Chondrocyte (in vitro differentiated cells): ENCODE measurements at regions not wholly inside any gene's neighbourhood (a gene's known extent, or its start where the extent isn't known, plus 50 kb on each side); places are given as distances from the start of the nearest gene placed in this dataset.

Experiments used
- DNase-seq: peaks from one replicate; pipeline ENCODE4 v3.0.0; 2021; ENCODE audit warnings: mixed read lengths, low spot score
- H3K27ac Mint-ChIP-seq: one replicate; pipeline ENCODE4 v1.8.0; 2021; ENCODE audit warnings: mild to moderate bottlenecking, moderate library complexity, mixed read lengths; ENCODE audit not compliant: unreplicated experiment
- H3K27me3 Mint-ChIP-seq: 2 replicates; pipeline ENCODE4 v1.8.0; 2021; ENCODE audit warnings: low read depth, mixed read lengths
- H3K36me3 Mint-ChIP-seq: 2 replicates; pipeline ENCODE4 v1.8.0; 2021; ENCODE audit warnings: low read depth, mixed read lengths
- H3K4me1 Mint-ChIP-seq: 2 replicates; pipeline ENCODE4 v1.8.0; 2021; ENCODE audit warnings: low read depth, mild to moderate bottlenecking, mixed read lengths
- H3K4me3 Mint-ChIP-seq: one replicate; pipeline ENCODE4 v1.8.0; 2021; ENCODE audit warnings: mild to moderate bottlenecking, moderate library complexity, mixed read lengths; ENCODE audit not compliant: unreplicated experiment
- H3K9me3 Mint-ChIP-seq: 2 replicates; pipeline ENCODE4 v1.8.0; 2021; ENCODE audit warnings: low read depth, mixed read lengths
- TF ChIP-seq, protein P1 (sequence below): fragments of 200-600 bp; sonication (generic); IDR thresholded peaks from 2 replicates; pipeline ENCODE4 v1.5.0; 2021; ENCODE audit warnings: antibody characterized with exemption, mild to moderate bottlenecking, moderate library complexity

DNA sequence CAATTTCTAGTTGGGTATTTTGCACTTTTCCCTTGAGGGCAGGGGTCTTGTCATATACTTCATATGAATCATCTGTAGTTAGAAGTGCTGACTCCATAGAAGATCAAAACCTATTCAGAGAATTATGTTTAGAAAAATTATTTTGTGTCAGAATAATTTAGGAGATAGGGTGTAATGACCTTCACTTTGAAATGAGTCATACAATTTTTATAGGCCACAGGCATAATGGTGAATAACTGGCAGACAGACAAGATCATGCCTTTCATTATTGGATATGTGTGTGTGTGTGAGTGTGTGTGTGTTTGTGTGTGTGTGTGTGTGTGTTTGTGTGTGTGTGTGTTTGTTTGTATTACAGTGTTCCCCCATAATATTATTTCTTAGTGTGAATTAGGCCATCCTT, 523.0 kb downstream of the ANKRD7 start:
- Mint-ChIP-seq H3K36me3 (no peaks in the 10 kb centered on the region), H3K9me3 (no peaks in the 10 kb centered on the region), H3K4me3 (no peak overlapping the region), H3K27ac (no peak overlapping the region), H3K27me3 (no peaks in the 10 kb centered on the region), H3K4me1 (no peaks in the 10 kb centered on the region)
- TF ChIP-seq, protein P1, sequence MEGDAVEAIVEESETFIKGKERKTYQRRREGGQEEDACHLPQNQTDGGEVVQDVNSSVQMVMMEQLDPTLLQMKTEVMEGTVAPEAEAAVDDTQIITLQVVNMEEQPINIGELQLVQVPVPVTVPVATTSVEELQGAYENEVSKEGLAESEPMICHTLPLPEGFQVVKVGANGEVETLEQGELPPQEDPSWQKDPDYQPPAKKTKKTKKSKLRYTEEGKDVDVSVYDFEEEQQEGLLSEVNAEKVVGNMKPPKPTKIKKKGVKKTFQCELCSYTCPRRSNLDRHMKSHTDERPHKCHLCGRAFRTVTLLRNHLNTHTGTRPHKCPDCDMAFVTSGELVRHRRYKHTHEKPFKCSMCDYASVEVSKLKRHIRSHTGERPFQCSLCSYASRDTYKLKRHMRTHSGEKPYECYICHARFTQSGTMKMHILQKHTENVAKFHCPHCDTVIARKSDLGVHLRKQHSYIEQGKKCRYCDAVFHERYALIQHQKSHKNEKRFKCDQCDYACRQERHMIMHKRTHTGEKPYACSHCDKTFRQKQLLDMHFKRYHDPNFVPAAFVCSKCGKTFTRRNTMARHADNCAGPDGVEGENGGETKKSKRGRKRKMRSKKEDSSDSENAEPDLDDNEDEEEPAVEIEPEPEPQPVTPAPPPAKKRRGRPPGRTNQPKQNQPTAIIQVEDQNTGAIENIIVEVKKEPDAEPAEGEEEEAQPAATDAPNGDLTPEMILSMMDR: no peak
- no peak for DNase-seq

DNA sequence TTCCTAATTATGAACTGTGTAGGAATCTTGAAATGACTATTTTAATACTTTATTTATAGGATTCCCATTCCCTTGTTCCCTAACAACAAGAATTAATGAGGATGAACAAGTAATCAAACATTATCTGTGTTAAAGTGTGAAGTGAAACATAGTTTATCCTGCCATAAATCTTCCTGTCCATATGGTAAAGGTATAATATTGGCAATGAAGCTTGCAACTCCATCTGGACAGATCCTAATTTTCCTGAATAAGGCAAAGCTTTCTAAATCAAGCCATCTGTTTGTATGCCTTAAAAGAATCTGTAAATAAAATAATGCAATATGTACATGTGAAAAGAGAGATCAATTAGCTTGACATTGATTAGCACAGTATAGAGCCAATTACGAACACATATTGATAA, 529.0 kb downstream of the ANKRD7 start:
- no peaks in the 10 kb centered on the region for H3K27me3 Mint-ChIP-seq
- H3K4me3 Mint-ChIP-seq: no peak overlapping the region
- no peaks in the 10 kb centered on the region for H3K4me1 Mint-ChIP-seq
- no peaks in the 10 kb centered on the region for H3K9me3 Mint-ChIP-seq
- DNase-seq: no peak
- no peaks in the 10 kb centered on the region for H3K36me3 Mint-ChIP-seq
- TF ChIP-seq, protein P1: no peak
- H3K27ac Mint-ChIP-seq: no peak overlapping the region

DNA sequence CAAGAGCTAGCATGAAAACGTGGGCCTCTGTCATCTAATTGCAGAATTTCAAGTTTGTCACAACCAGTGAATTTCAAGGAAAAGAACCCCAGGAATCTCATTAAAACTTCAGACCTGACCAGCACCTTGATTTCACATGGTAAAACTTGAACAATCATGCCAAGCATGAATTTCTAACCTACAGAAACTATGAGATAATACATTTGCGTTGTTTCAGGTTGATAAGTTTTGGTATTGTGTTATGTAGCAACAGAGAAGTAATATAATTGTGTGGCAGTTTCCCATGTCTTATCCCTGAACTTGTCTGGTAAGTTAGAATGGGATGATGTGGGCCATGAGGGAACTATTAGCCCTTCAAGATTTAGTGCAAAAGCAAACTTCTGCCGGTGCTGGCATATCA, 530.1 kb downstream of the ANKRD7 start:
- Mint-ChIP-seq H3K4me3 (no peak overlapping the region), H3K27me3 (no peaks in the 10 kb centered on the region), H3K4me1 (no peaks in the 10 kb centered on the region), H3K36me3 (no peaks in the 10 kb centered on the region), H3K27ac (no peak overlapping the region), H3K9me3 (no peaks in the 10 kb centered on the region)
- no peak for DNase-seq
- TF ChIP-seq, protein P1: no peak

DNA sequence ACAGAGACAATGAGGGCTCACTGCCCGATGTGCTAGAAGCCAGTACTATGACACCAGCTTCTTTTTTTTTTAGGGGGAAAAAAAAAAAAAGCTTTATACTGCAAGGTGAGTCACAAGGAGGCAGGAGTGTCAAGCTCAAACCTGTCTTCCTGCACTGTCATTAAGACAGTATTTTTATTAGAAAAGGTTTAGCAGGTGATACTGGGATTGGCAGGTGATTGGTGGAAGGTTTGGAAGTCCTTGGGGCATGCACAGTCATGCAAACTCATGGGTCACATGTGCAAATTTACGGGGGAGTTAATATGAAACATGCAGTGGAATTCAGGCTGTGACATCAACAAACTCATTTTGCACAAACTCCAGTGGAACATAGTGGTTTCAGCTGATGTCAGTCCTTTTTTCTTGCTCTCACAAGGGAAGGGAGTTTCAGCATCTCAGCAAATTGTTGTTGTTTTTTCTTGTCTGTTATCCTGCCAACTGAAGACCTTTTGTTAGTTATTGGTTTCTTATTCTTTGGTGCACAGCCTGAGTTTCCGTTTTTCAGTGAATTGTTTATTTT, 530.6 kb downstream of the ANKRD7 start:
- Mint-ChIP-seq H3K4me3 (no peak overlapping the region), H3K4me1 (no peaks in the 10 kb centered on the region), H3K27me3 (no peaks in the 10 kb centered on the region), H3K27ac (no peak overlapping the region), H3K36me3 (no peaks in the 10 kb centered on the region), H3K9me3 (no peaks in the 10 kb centered on the region)
- no peak for DNase-seq
- TF ChIP-seq, protein P1: no peak

DNA sequence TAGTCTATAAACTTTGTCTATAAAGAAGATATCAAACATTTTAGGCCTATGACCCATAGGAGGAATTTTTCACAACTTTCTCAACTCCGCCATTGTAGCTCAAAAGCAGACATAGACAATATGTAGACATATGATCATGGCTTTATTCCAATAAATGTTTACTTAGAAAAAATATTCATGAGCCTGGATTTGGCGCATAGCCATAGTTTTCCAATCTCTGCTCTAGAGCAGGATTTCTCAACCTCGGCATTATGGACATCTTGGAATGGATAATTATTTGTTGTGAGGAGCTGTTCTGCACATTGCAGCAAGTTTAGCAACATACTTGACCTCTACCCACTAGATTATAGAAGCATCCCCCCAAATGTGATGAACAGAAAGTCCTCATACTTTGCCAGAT, 532.6 kb downstream of the ANKRD7 start:
- H3K27ac Mint-ChIP-seq: no peak overlapping the region
- TF ChIP-seq, protein P1: no peak
- H3K4me1 Mint-ChIP-seq: no peaks in the 10 kb centered on the region
- no peaks in the 10 kb centered on the region for H3K9me3 Mint-ChIP-seq
- no peak overlapping the region for H3K4me3 Mint-ChIP-seq
- no peaks in the 10 kb centered on the region for H3K27me3 Mint-ChIP-seq
- no peaks in the 10 kb centered on the region for H3K36me3 Mint-ChIP-seq
- no peak for DNase-seq
